CD14-positive monocyte (primary cell): ENCODE measurements at regions not wholly inside any gene's neighbourhood (a gene's known extent, or its start where the extent isn't known, plus 50 kb on each side); places are given as distances from the start of the nearest gene placed in this dataset.

Experiments used
- DNase-seq, 3 donors: peaks; one replicate each; pipeline ENCODE4 v3.0.0-alpha.2; 2011 to 2022
- H2AFZ ChIP-seq: 2 replicates; pipeline ENCODE4 v1.6.0; 2012; ENCODE audit warnings: mild to moderate bottlenecking, low read depth, low read length, inconsistent platforms; ENCODE audit not compliant: insufficient read depth, poor library complexity, severe bottlenecking
- H3K27ac ChIP-seq, 2 donors: 1 replicate in 1 of 2; 2 replicates in 1 of 2; pipeline ENCODE4 v1.5.1; 2012 to 2013; ENCODE audit warnings: low read length in 2 of 2, control low read depth in 1 of 2, inconsistent platforms in 1 of 2, low read depth in 1 of 2, mild to moderate bottlenecking in 1 of 2
- H3K27me3 ChIP-seq, 2 donors: one replicate each; pipeline versions ENCODE4 v1.6.0 to v1.6.1; 2011 to 2013; ENCODE audit warnings: low read length in 2 of 2; ENCODE audit not compliant: control insufficient read depth in 2 of 2, insufficient read depth in 2 of 2
- H3K36me3 ChIP-seq, 2 donors: replicated peaks in 1 of 2; 1 replicate in 1 of 2; 2 replicates in 1 of 2; pipeline versions ENCODE4 v1.5.1 to v1.6.1; 2012 to 2013; ENCODE audit warnings: low read length in 2 of 2, control low read depth in 1 of 2, inconsistent platforms in 1 of 2, mild to moderate bottlenecking in 1 of 2; ENCODE audit not compliant: insufficient read depth in 2 of 2, control insufficient read depth in 1 of 2
- H3K4me1 ChIP-seq, 2 donors: 1 replicate in 1 of 2; 2 replicates in 1 of 2; pipeline versions ENCODE4 v1.5.1 to v1.6.1; 2012 to 2013; ENCODE audit warnings: low read length in 2 of 2, control low read depth in 1 of 2, inconsistent platforms in 1 of 2, mild to moderate bottlenecking in 1 of 2, moderate library complexity in 1 of 2; ENCODE audit not compliant: insufficient read depth in 2 of 2, control insufficient read depth in 1 of 2
- H3K4me2 ChIP-seq: replicated peaks from 2 replicates; pipeline ENCODE3; 2012; ENCODE audit warnings: low read length, moderate library complexity, mild to moderate bottlenecking; ENCODE audit not compliant: poor library complexity, severe bottlenecking; ENCODE audit errors: extremely low read depth
- H3K4me3 ChIP-seq, 3 experiments: fragments of 200-600 bp in 1 of 3; sonication (generic) in 1 of 3; replicated peaks in 1 of 3; 1 replicate in 2 of 3; 2 replicates in 1 of 3; pipeline ENCODE4 v1.5.1; 2011 to 2013; ENCODE audit warnings: low read length in 3 of 3, mild to moderate bottlenecking in 3 of 3, control low read depth in 2 of 3, low read depth in 2 of 3, inconsistent platforms in 1 of 3, moderate library complexity in 1 of 3
- H3K79me2 ChIP-seq: 2 replicates; pipeline ENCODE4 v1.6.0; 2012; ENCODE audit warnings: mild to moderate bottlenecking, control low read depth, inconsistent platforms, low read length, moderate library complexity; ENCODE audit not compliant: insufficient read depth
- H3K9ac ChIP-seq: 2 replicates; pipeline ENCODE4 v1.6.0; 2017; ENCODE audit warnings: low read length, mild to moderate bottlenecking; ENCODE audit not compliant: insufficient read depth, poor library complexity, severe bottlenecking
- H3K9me3 ChIP-seq, 2 donors: replicated peaks in 1 of 2; 1 replicate in 1 of 2; 2 replicates in 1 of 2; pipeline versions ENCODE4 v1.5.1 to v1.6.1; 2012 to 2013; ENCODE audit warnings: low read length in 2 of 2, control low read depth in 1 of 2; ENCODE audit not compliant: control insufficient read depth in 1 of 2, insufficient read depth in 1 of 2
- H4K20me1 ChIP-seq: 2 replicates; pipeline ENCODE4 v1.6.0; 2012; ENCODE audit warnings: mild to moderate bottlenecking, low read length, control low read depth, moderate library complexity; ENCODE audit not compliant: insufficient read depth
- H3K27ac Mint-ChIP-seq, 7 donors: one replicate each; pipeline ENCODE4 v1.8.0; 2020; ENCODE audit warnings: mild to moderate bottlenecking in 7 of 7, mixed read lengths in 7 of 7, moderate library complexity in 6 of 7, inconsistent platforms in 2 of 7
- H3K27me3 Mint-ChIP-seq, 3 donors: one replicate each; pipeline ENCODE4 v1.8.0; 2021 to 2022; ENCODE audit warnings: low read depth in 3 of 3, mild to moderate bottlenecking in 3 of 3, mixed read lengths in 3 of 3, moderate library complexity in 3 of 3, inconsistent platforms in 1 of 3
- H3K36me3 Mint-ChIP-seq, 2 donors: one replicate each; pipeline ENCODE4 v1.8.0; 2020; ENCODE audit warnings: mixed read lengths in 2 of 2, inconsistent platforms in 1 of 2, mild to moderate bottlenecking in 1 of 2
- H3K4me1 Mint-ChIP-seq: one replicate; pipeline ENCODE4 v1.8.0; 2020; ENCODE audit warnings: mild to moderate bottlenecking, mixed read lengths
- H3K4me3 Mint-ChIP-seq, 2 donors: one replicate each; pipeline ENCODE4 v1.8.0; 2020; ENCODE audit warnings: mild to moderate bottlenecking in 2 of 2, mixed read lengths in 2 of 2, moderate library complexity in 1 of 2
- H3K9me3 Mint-ChIP-seq, 7 donors: one replicate each; pipeline ENCODE4 v1.8.0; 2020 to 2022; ENCODE audit warnings: mixed read lengths in 7 of 7, mild to moderate bottlenecking in 6 of 7, moderate library complexity in 6 of 7, inconsistent platforms in 2 of 7
- whole genome bisulfite sequencing: methylation state at CpG from one replicate; pipeline ENCODE4 v1.1.5; 2013; ENCODE audit warnings: missing lambda C conversion rate; ENCODE audit not compliant: insufficient coverage; 5-methylcytosine and 5-hydroxymethylcytosine counted together
- intact Hi-C, 2 donors: fragments of 100-400 bp; cut with micrococcal nuclease; formaldehyde crosslinking; loops; one replicate each; pipeline versions ENCODE4 v1.15.0 to v1.15.1; 2023
- TF ChIP-seq, protein P1 (sequence below): fragments of 200-600 bp; IDR thresholded peaks from one replicate; pipeline ENCODE4 v1.8.0; 2022; ENCODE audit warnings: antibody characterized with exemption, mild to moderate bottlenecking

- Histone ChIP-seq H3K4me3 (no peak overlapping the region), H3K4me1 (no peaks in the 10 kb centered on the region), H3K27ac (no peak overlapping the region), H4K20me1 (no peaks in the 10 kb centered on the region), H3K9me3 (peaks cover 0 to 4% of the 10 kb centered on the region in 2 donors), H3K9ac (no peak overlapping the region), H3K4me2 (no peak overlapping the region), H3K27me3 (no peaks in the 10 kb centered on the region), H3K36me3 (no peaks in the 10 kb centered on the region), H3K79me2 (no peaks in the 10 kb centered on the region), H2AFZ (no peak overlapping the region)
- no peaks in the 10 kb centered on the region for H3K4me1 Mint-ChIP-seq
- 89% methylated on average over 5 of the region's 6 CpGs for WGBS
- intact Hi-C loops: no loop called here
- H3K4me3 Mint-ChIP-seq: no peak overlapping the region
- peaks cover 0 to 2% (median 0%) of the 10 kb centered on the region in 3 donors for H3K27me3 Mint-ChIP-seq
- TF ChIP-seq, protein P1, sequence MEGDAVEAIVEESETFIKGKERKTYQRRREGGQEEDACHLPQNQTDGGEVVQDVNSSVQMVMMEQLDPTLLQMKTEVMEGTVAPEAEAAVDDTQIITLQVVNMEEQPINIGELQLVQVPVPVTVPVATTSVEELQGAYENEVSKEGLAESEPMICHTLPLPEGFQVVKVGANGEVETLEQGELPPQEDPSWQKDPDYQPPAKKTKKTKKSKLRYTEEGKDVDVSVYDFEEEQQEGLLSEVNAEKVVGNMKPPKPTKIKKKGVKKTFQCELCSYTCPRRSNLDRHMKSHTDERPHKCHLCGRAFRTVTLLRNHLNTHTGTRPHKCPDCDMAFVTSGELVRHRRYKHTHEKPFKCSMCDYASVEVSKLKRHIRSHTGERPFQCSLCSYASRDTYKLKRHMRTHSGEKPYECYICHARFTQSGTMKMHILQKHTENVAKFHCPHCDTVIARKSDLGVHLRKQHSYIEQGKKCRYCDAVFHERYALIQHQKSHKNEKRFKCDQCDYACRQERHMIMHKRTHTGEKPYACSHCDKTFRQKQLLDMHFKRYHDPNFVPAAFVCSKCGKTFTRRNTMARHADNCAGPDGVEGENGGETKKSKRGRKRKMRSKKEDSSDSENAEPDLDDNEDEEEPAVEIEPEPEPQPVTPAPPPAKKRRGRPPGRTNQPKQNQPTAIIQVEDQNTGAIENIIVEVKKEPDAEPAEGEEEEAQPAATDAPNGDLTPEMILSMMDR: no peak
- no peak overlapping the region for H3K27ac Mint-ChIP-seq
- H3K36me3 Mint-ChIP-seq: no peaks in the 10 kb centered on the region
- DNase-seq: no peak
- H3K9me3 Mint-ChIP-seq: peaks cover 0 to 6% (median 0%) of the 10 kb centered on the region in 7 donors
Observed at GRCh38 chr5:28310696-28311095, 1272.3 kb upstream of the CDH9 start.

DNA sequence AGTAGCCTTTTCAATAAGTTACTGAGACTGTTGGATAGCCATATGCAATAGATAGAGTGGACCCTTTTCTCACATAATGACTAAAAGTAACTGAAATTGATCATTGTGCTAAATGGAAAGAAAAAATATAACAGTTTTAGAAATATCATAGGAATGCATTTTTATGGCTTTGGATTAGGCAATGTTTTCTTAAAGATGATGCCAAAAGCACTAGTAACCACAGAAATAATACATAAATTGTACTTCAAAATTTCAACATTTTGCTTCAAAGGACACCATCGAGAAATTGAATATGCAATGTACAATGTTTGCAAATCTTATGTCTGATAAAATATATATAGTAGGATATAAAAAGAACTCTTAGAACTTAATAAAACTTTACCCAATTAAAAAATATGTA is 1267.5 kb upstream of the CDH9 start:
- no peak overlapping the region for H3K9ac ChIP-seq
- H4K20me1 ChIP-seq: no peaks in the 10 kb centered on the region
- H2AFZ ChIP-seq: no peak overlapping the region
- Mint-ChIP-seq H3K4me1 (no peaks in the 10 kb centered on the region), H3K36me3 (no peaks in the 10 kb centered on the region), H3K4me3 (no peak overlapping the region), H3K27me3 (no peaks in the 10 kb centered on the region), H3K9me3 (peaks cover 0 to 6% (median 2%) of the 10 kb centered on the region in 7 donors), H3K27ac (no peak overlapping the region)
- DNase-seq: no peak
- no peak overlapping the region for H3K27ac ChIP-seq
- no peaks in the 10 kb centered on the region for H3K27me3 ChIP-seq
- no CpG with 5 or more reads among the region's 1 CpG for WGBS
- TF ChIP-seq, protein P1: no peak
- no peaks in the 10 kb centered on the region for H3K79me2 ChIP-seq
- H3K9me3 ChIP-seq: peaks cover 5 to 7% of the 10 kb centered on the region in 2 donors
- no peaks in the 10 kb centered on the region for H3K4me1 ChIP-seq
- no peak overlapping the region for H3K4me2 ChIP-seq
- H3K36me3 ChIP-seq: no peaks in the 10 kb centered on the region
- no peak overlapping the region for H3K4me3 ChIP-seq
- intact Hi-C loops: no loop called here
